ENCODE measurements at regions not wholly inside any gene's neighbourhood (a gene's known extent, or its start where the extent isn't known, plus 50 kb on each side); places are given as distances from the start of the nearest gene placed in this dataset.

GRCh38 chr9:14978022-14979000 is 68.1 kb upstream of the FREM1 start:
- Histone ChIP-seq H2AFZ (ENCODE audit: low read length) (no peak overlapping the region), H3K9me3 (ENCODE audit: low read depth, low read length) (no peaks in the 10 kb centered on the region), H3K4me3 (ENCODE audit: insufficient read depth, low read length) (no peak overlapping the region), H3K27ac (ENCODE audit: low read depth, low read length) (no peak overlapping the region), H4K20me1 (ENCODE audit: insufficient read depth, low read length) (no peaks in the 10 kb centered on the region), H3K79me2 (ENCODE audit: insufficient read depth, low read length) (no peaks in the 10 kb centered on the region), H3K27me3 (ENCODE audit: insufficient read depth, low read length) (no peaks in the 10 kb centered on the region), H3K4me2 (ENCODE audit: insufficient read depth, low read length) (no peak overlapping the region), H3K36me3 (ENCODE audit: insufficient read depth, low read length) (no peaks in the 10 kb centered on the region), H3K4me1 (ENCODE audit: insufficient read depth, low read length) (no peaks in the 10 kb centered on the region)
- TF ChIP-seq CTCF (IDR thresholded peaks at IDR 0.05; ENCODE audit: extremely low read depth, low read depth, low read length) = no peak
- DNase-seq (ENCODE audit: insufficient read length, low spot score, missing footprints) = peak; percentile 43

GRCh38 chr9:14967450-14968321 is 57.5 kb upstream of the FREM1 start:
- Histone ChIP-seq H3K4me2 (ENCODE audit: insufficient read depth, low read length) (no peak overlapping the region), H3K27ac (ENCODE audit: low read depth, low read length) (no peak overlapping the region), H3K4me3 (ENCODE audit: insufficient read depth, low read length) (no peak overlapping the region), H3K9me3 (ENCODE audit: low read depth, low read length) (no peaks in the 10 kb centered on the region), H3K36me3 (ENCODE audit: insufficient read depth, low read length) (no peaks in the 10 kb centered on the region), H2AFZ (ENCODE audit: low read length) (no peak overlapping the region), H4K20me1 (ENCODE audit: insufficient read depth, low read length) (no peaks in the 10 kb centered on the region), H3K79me2 (ENCODE audit: insufficient read depth, low read length) (no peaks in the 10 kb centered on the region), H3K27me3 (ENCODE audit: insufficient read depth, low read length) (no peaks in the 10 kb centered on the region), H3K4me1 (ENCODE audit: insufficient read depth, low read length) (no peaks in the 10 kb centered on the region)
- DNase-seq (ENCODE audit: insufficient read length, low spot score, missing footprints) = no peak
- TF ChIP-seq CTCF (IDR thresholded peaks at IDR 0.05; ENCODE audit: extremely low read depth, low read depth, low read length) = no peak

- Histone ChIP-seq H3K27ac (ENCODE audit: low read depth, low read length) (no peak overlapping the region), H4K20me1 (ENCODE audit: insufficient read depth, low read length) (no peaks in the 10 kb centered on the region), H3K79me2 (ENCODE audit: insufficient read depth, low read length) (no peaks in the 10 kb centered on the region), H3K4me3 (ENCODE audit: insufficient read depth, low read length) (no peak overlapping the region), H3K36me3 (ENCODE audit: insufficient read depth, low read length) (no peaks in the 10 kb centered on the region), H3K27me3 (ENCODE audit: insufficient read depth, low read length) (no peaks in the 10 kb centered on the region), H3K4me1 (ENCODE audit: insufficient read depth, low read length) (no peaks in the 10 kb centered on the region), H3K4me2 (ENCODE audit: insufficient read depth, low read length) (no peak overlapping the region), H3K9me3 (ENCODE audit: low read depth, low read length) (no peaks in the 10 kb centered on the region), H2AFZ (ENCODE audit: low read length) (no peak overlapping the region)
- no peak for TF ChIP-seq CTCF (IDR thresholded peaks at IDR 0.05; ENCODE audit: extremely low read depth, low read depth, low read length)
- no peak for DNase-seq (ENCODE audit: insufficient read length, low spot score, missing footprints)
These were observed 52.1 kb upstream of the FREM1 start for GRCh38 chr9:14962193-14962882.

All from osteoblast (primary cell).